ENCODE measurements at regions not wholly inside any gene's neighbourhood (a gene's known extent, or its start where the extent isn't known, plus 50 kb on each side); places are given as distances from the start of the nearest gene placed in this dataset.
"Not testable (repeated sequence)": the region's sequence is repeated elsewhere in the genome, so short reads cannot be mapped to it uniquely, and the experiment has no call there.

- no peak overlapping the region for H3K4me3 ChIP-seq (ENCODE audit: low read length)
- no peak for DNase-seq (ENCODE audit: low read depth, low spot score)
These were observed 1993.2 kb downstream of the PCDH9 start for GRCh38 chr13:65236841-65237418.

- H3K4me3 ChIP-seq (ENCODE audit: low read length) = no peak overlapping the region
- DNase-seq (ENCODE audit: low read depth, low spot score) = no peak
These were observed 2012.6 kb downstream of the PCDH9 start for GRCh38 chr13:65217471-65217995.

DNA sequence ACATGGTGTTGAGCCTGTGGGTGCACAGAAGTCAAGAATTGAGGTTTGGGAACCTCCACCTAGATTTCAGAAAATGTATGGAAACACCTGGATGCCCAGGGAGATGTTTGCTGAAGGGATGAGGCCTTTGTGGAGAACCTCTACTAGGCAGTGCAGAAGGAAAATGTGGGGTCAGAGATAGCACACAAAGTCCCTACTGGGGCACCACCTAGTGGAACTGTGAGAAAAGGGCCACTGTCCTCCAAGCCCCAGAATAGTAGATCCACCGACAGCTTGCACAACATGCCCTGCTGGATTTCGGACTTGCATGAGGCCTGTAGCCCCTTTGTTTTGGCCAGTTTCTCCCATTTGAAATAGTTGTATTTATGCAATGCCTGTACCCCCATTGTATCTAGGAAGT lies 2027.3 kb downstream of the PCDH9 start:
- not testable (repeated sequence) for DNase-seq (ENCODE audit: low read depth, low spot score); H3K4me3 ChIP-seq (ENCODE audit: low read length)

DNA sequence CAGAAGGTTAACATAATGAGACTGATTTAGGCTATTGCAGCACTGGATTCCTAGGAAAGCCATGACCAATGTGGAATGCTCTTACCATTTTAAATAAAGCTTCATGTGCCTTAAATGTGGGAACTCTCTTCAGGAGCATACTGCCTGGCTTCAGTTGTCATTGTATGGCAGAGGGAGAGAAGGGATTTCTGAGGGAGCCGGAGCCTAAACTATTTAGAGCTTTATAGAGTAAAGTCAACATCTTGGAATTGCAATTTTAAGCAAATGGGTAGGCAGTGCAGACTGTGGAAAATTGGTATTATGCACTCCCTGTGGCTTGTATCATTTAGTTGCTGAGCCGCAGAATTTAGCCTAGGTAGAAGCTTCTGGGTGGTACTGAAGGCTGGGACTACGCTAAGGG lies 2041.4 kb downstream of the PCDH9 start:
- H3K4me3 ChIP-seq (ENCODE audit: low read length) = no peak overlapping the region
- DNase-seq (ENCODE audit: low read depth, low spot score) = no peak

GRCh38 chr13:65168026-65168425 lies 2062.1 kb downstream of the PCDH9 start:
- no peak for DNase-seq (ENCODE audit: low read depth, low spot score)
- H3K4me3 ChIP-seq (ENCODE audit: low read length) = no peak overlapping the region

DNA sequence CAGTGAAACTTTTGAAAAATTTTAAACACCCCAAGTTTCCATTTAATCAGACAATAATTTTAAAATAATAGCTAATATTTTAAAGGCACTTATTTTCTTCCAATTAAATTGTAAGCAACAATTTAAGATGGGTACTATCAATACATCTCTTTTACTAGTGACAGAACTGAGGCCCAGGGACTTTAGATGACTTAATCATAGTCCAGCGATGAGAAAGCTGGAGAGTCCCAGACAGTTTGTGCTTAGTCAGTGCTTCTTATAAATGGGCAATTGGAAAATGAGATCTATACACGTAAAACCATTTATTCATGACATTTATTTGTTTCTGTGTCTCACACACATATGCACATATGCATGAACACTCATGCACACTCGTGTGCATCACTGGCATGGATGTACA lies 2063.5 kb downstream of the PCDH9 start:
- DNase-seq (ENCODE audit: low read depth, low spot score) = no peak
- H3K4me3 ChIP-seq (ENCODE audit: low read length) = no peak overlapping the region

DNA sequence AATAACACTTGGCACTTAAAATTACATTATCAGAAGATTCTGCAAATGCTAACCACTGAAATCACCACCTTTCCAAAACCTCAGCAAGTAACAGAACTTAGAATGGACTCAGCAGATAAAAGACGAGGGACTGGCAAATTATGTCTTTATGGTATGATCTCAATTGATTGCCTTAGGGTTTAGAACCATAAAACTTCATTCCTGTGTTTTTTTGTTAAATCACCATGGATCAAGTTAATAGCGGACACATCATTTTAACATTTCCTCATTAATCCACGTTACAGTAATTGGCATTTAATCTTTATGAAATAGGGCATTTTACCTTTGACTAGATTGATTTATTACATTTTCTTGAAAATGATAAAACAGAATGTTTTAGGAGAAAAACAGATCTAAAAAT lies 2070.3 kb downstream of the PCDH9 start:
- H3K4me3 ChIP-seq (ENCODE audit: low read length) = no peak overlapping the region
- no peak for DNase-seq (ENCODE audit: low read depth, low spot score)

GRCh38 chr13:65155861-65156260 lies 2074.3 kb downstream of the PCDH9 start:
- H3K4me3 ChIP-seq (ENCODE audit: low read length) = no peak overlapping the region
- DNase-seq (ENCODE audit: low read depth, low spot score) = no peak

- DNase-seq (ENCODE audit: low read depth, low spot score) = no peak
- H3K4me3 ChIP-seq (ENCODE audit: low read length) = no peak overlapping the region
These were observed 2075.3 kb downstream of the PCDH9 start for GRCh38 chr13:65154661-65155447.

DNA sequence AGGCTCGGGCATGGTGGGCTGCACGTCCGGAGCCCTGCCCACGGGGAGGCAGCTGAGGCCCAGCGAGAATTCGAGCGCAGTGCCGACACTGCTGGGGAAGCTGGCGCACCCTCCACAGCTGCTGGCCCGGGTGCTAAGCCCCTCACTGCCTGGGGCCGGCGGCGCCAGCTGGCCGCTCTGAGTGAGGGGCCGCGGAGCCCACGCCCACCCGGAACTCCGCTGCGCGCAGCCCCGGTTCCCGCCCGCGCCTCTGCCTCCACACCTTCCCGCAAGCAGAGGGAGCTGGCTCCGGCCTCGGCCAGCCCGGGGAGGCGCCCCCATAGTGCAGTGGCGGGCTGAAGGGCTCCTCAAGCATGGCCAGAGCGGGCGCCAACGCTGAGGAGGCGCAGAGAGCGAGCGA lies 2080.4 kb downstream of the PCDH9 start:
- no peak overlapping the region for H3K4me3 ChIP-seq (ENCODE audit: low read length)
- no peak for DNase-seq (ENCODE audit: low read depth, low spot score)

- no peak overlapping the region for H3K4me3 ChIP-seq (ENCODE audit: low read length)
These were observed 2086.2 kb downstream of the PCDH9 start for GRCh38 chr13:65143920-65144319.

GRCh38 chr13:65133094-65133493 lies 2097.0 kb downstream of the PCDH9 start:
- no peak for DNase-seq (ENCODE audit: low read depth, low spot score)
- no peak overlapping the region for H3K4me3 ChIP-seq (ENCODE audit: low read length)

More at GRCh38 chr13:65143920-65144319, 2086.2 kb downstream of the PCDH9 start:
- no peak for DNase-seq (ENCODE audit: low read depth, low spot score)

GRCh38 chr13:65125236-65125635 lies 2104.9 kb downstream of the PCDH9 start:
- no peak overlapping the region for H3K4me3 ChIP-seq (ENCODE audit: low read length)
- DNase-seq (ENCODE audit: low read depth, low spot score) = no peak

GRCh38 chr13:65112531-65112941 lies 2117.6 kb downstream of the PCDH9 start:
- no peak for DNase-seq (ENCODE audit: low read depth, low spot score)
- H3K4me3 ChIP-seq (ENCODE audit: low read length) = no peak overlapping the region

DNA sequence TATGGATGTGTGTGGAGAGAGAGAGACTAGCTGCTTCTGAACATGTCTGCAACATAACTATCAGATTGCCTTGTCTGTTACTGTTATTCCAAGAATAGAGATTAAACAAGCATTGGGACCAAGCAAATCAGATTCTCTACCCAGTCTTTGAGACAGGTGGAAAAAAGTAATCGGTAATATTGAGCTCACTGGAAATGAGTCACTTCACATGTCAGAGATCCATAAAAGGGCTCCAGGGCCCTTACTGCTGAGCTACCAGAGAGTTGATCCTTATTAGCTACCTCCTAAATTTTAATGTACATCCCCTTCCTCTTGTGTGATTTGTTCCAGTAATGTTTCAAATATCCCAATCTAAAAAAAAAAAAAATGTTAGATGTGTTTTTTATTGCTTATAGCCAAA lies 2118.0 kb downstream of the PCDH9 start:
- DNase-seq (ENCODE audit: low read depth, low spot score) = no peak
- H3K4me3 ChIP-seq (ENCODE audit: low read length) = no peak overlapping the region

GRCh38 chr13:65111223-65111622 lies 2118.9 kb downstream of the PCDH9 start:
- DNase-seq (ENCODE audit: low read depth, low spot score) = no peak
- no peak overlapping the region for H3K4me3 ChIP-seq (ENCODE audit: low read length)

- DNase-seq (ENCODE audit: low read depth, low spot score); H3K4me3 ChIP-seq (ENCODE audit: low read length): not testable (repeated sequence)
These were observed 2125.7 kb downstream of the PCDH9 start for GRCh38 chr13:65104436-65104835.

- no peak for DNase-seq (ENCODE audit: low read depth, low spot score)
- H3K4me3 ChIP-seq (ENCODE audit: low read length) = no peak overlapping the region
These were observed 2126.8 kb downstream of the PCDH9 start for GRCh38 chr13:65103351-65103750.

GRCh38 chr13:65095161-65096082 lies 2134.7 kb downstream of the PCDH9 start:
- no peak overlapping the region for H3K4me3 ChIP-seq (ENCODE audit: low read length)
- no peak for DNase-seq (ENCODE audit: low read depth, low spot score)

- DNase-seq (ENCODE audit: low read depth, low spot score) = no peak
- no peak overlapping the region for H3K4me3 ChIP-seq (ENCODE audit: low read length)
These were observed 2136.8 kb downstream of the PCDH9 start for GRCh38 chr13:65093357-65093756.

All from Jurkat, Clone E6-1 (cell line).